H1 (cell line): ENCODE measurements at regions not wholly inside any gene's neighbourhood (a gene's known extent, or its start where the extent isn't known, plus 50 kb on each side); places are given as distances from the start of the nearest gene placed in this dataset.

Source experiments
- CTCF ChIA-PET: fragments of 300-600 bp; sonication (Branson Sonifier 250); formaldehyde crosslinking; loops from one replicate; lab custom pipeline; 2021; ENCODE audit not compliant: partially characterized antibody; lab: Charles Lee
- POLR2A ChIA-PET: fragments of 300-600 bp; sonication (Branson Sonifier 250); formaldehyde crosslinking; loops from one replicate; lab custom pipeline; 2021; ENCODE audit warnings: inconsistent platforms; ENCODE audit not compliant: partially characterized antibody; lab: Charles Lee
- DNase-seq, 2 experiments: peaks; one replicate each; pipeline versions ENCODE4 v3.0.0 to v3.0.0-alpha.2; 2010 to 2022; ENCODE audit warnings: low spot score in 2 of 2, low read depth in 1 of 2, mixed read lengths in 1 of 2
- FAIRE-seq: peaks from 2 replicates; lab custom pipeline; 2011; peaks lifted over from hg19 to GRCh38; lab: Jason Lieb, UNC
- H2AFZ ChIP-seq: 2 replicates; pipeline ENCODE4 v1.8.1; 2012; ENCODE audit warnings: low read length, inconsistent platforms
- H2AK5ac ChIP-seq: 2 replicates; pipeline ENCODE4 v1.6.1; 2013; ENCODE audit warnings: low read depth, low read length
- H2BK120ac ChIP-seq: replicated peaks from 2 replicates; pipeline ENCODE3; 2013; ENCODE audit warnings: low read depth, low read length, inconsistent platforms
- H2BK12ac ChIP-seq: 2 replicates; pipeline ENCODE4 v1.6.1; 2013; ENCODE audit warnings: low read depth, low read length
- H2BK15ac ChIP-seq: 2 replicates; pipeline ENCODE4 v1.6.1; 2013; ENCODE audit warnings: low read length
- H2BK20ac ChIP-seq: 2 replicates; pipeline ENCODE4 v1.6.1; 2013; ENCODE audit warnings: low read length
- H2BK5ac ChIP-seq: 2 replicates; pipeline ENCODE4 v1.6.1; 2013; ENCODE audit warnings: low read depth, low read length
- H3K14ac ChIP-seq: 2 replicates; pipeline ENCODE4 v1.6.1; 2013; ENCODE audit warnings: inconsistent platforms; ENCODE audit not compliant: insufficient read length
- H3K18ac ChIP-seq: 2 replicates; pipeline ENCODE4 v1.6.1; 2013; ENCODE audit warnings: low read length; ENCODE audit errors: extremely low read depth
- H3K23ac ChIP-seq: 2 replicates; pipeline ENCODE4 v1.6.1; 2013; ENCODE audit warnings: inconsistent platforms; ENCODE audit not compliant: insufficient read length
- H3K23me2 ChIP-seq: 2 replicates; pipeline ENCODE4 v1.6.1; 2013; ENCODE audit warnings: low read depth, low read length
- H3K27ac ChIP-seq: 2 replicates; pipeline ENCODE4 v1.6.1; 2011; ENCODE audit warnings: low read depth, low read length, inconsistent platforms
- H3K27me3 ChIP-seq, 4 experiments: replicated peaks in 1 of 4; 1 replicate in 1 of 4; 2 replicates in 3 of 4; pipeline versions ENCODE4 v1.6.1 to v1.8.1; 2011 to 2013; ENCODE audit warnings: low read length in 3 of 4, mild to moderate bottlenecking in 3 of 4, inconsistent platforms in 2 of 4, mixed read lengths in 2 of 4, moderate library complexity in 1 of 4; ENCODE audit not compliant: control insufficient read depth in 3 of 4, insufficient read depth in 3 of 4; ENCODE audit errors: extremely low read depth in 1 of 4
- H3K36me3 ChIP-seq, 4 experiments: 2 replicates each; pipeline versions ENCODE4 v1.6.1 to v1.8.1; 2011 to 2013; ENCODE audit warnings: mild to moderate bottlenecking in 4 of 4, low read length in 3 of 4, moderate library complexity in 2 of 4, control low read depth in 1 of 4, inconsistent platforms in 1 of 4; ENCODE audit not compliant: insufficient read depth in 4 of 4, control insufficient read depth in 2 of 4
- H3K4ac ChIP-seq: replicated peaks from 2 replicates; pipeline ENCODE3; 2013; ENCODE audit warnings: low read length, low read depth, mixed read lengths, inconsistent platforms; ENCODE audit not compliant: insufficient read length
- H3K4me1 ChIP-seq, 4 experiments: replicated peaks in 1 of 4; 1 replicate in 1 of 4; 2 replicates in 3 of 4; pipeline versions ENCODE4 v1.6.1 to v1.8.1; 2011 to 2013; ENCODE audit warnings: low read length in 3 of 4, inconsistent platforms in 2 of 4, mixed read lengths in 1 of 4; ENCODE audit not compliant: insufficient read depth in 4 of 4, control insufficient read depth in 3 of 4
- H3K4me2 ChIP-seq, 2 experiments: 2 replicates each; pipeline versions ENCODE4 v1.6.1 to v1.8.1; 2011 to 2013; ENCODE audit warnings: low read depth in 2 of 2, low read length in 2 of 2, control low read depth in 1 of 2, inconsistent platforms in 1 of 2, mild to moderate bottlenecking in 1 of 2; ENCODE audit not compliant: insufficient read depth in 1 of 2
- H3K4me3 ChIP-seq, 4 experiments: fragments of 200-600, 300-600 bp in 1 of 4; sonication (generic), shearing (Covaris generic), sonication (Bioruptor Twin) in 1 of 4; 2 replicates each; pipeline versions ENCODE4 v1.5.1 to v1.8.1; 2011 to 2016; ENCODE audit warnings: low read length in 4 of 4, low read depth in 3 of 4, control low read depth in 2 of 4, inconsistent platforms in 2 of 4, mild to moderate bottlenecking in 2 of 4, mixed read lengths in 1 of 4, moderate library complexity in 1 of 4; ENCODE audit not compliant: insufficient read depth in 2 of 4; ENCODE audit errors: extremely low read depth in 1 of 4
- H3K56ac ChIP-seq: replicated peaks from 2 replicates; pipeline ENCODE3; 2013; ENCODE audit warnings: low read depth, mild to moderate bottlenecking, mixed read lengths, low read length, inconsistent platforms; ENCODE audit not compliant: insufficient read length
- H3K79me1 ChIP-seq: 2 replicates; pipeline ENCODE4 v1.6.1; 2013; ENCODE audit warnings: low read depth, low read length, control low read depth
- H3K79me2 ChIP-seq, 2 experiments: 2 replicates each; pipeline versions ENCODE4 v1.6.1 to v1.8.1; 2012 to 2013; ENCODE audit warnings: low read length in 2 of 2, mild to moderate bottlenecking in 2 of 2, inconsistent platforms in 1 of 2; ENCODE audit not compliant: insufficient read depth in 2 of 2, control insufficient read depth in 1 of 2
- H3K9ac ChIP-seq, 4 experiments: replicated peaks in 1 of 4; 1 replicate in 1 of 4; 2 replicates in 3 of 4; pipeline versions ENCODE4 v1.6.1 to v1.8.1; 2011 to 2013; ENCODE audit warnings: low read depth in 3 of 4, low read length in 3 of 4, control low read depth in 2 of 4, mild to moderate bottlenecking in 2 of 4, moderate library complexity in 2 of 4, inconsistent platforms in 1 of 4; ENCODE audit errors: extremely low read depth in 1 of 4
- H3K9me3 ChIP-seq, 2 experiments: 2 replicates each; pipeline versions ENCODE4 v1.6.1 to v1.8.1; 2012 to 2013; ENCODE audit warnings: mild to moderate bottlenecking in 2 of 2, moderate library complexity in 2 of 2, control low read depth in 1 of 2, inconsistent platforms in 1 of 2, low read depth in 1 of 2, low read length in 1 of 2, mixed read lengths in 1 of 2; ENCODE audit not compliant: insufficient read depth in 2 of 2
- H4K20me1 ChIP-seq, 2 experiments: replicated peaks in 1 of 2; 2 replicates each; pipeline versions ENCODE3 to v1.8.1; 2011 to 2013; ENCODE audit warnings: inconsistent platforms in 2 of 2, low read length in 2 of 2, mild to moderate bottlenecking in 1 of 2; ENCODE audit not compliant: insufficient read depth in 2 of 2, control insufficient read depth in 1 of 2
- H4K5ac ChIP-seq: 2 replicates; pipeline ENCODE4 v1.6.1; 2013; ENCODE audit warnings: low read length, low read depth, mixed read lengths, inconsistent platforms; ENCODE audit not compliant: insufficient read length
- H4K8ac ChIP-seq: 2 replicates; pipeline ENCODE4 v1.8.0; 2013; ENCODE audit warnings: mild to moderate bottlenecking, moderate library complexity, low read length, inconsistent platforms; ENCODE audit not compliant: insufficient read depth; ENCODE audit errors: extremely low read depth
- H4K91ac ChIP-seq: replicated peaks from 2 replicates; pipeline ENCODE3; 2013; ENCODE audit warnings: low read length, mixed read lengths, inconsistent platforms; ENCODE audit not compliant: insufficient read length
- ATF3 ChIP-seq: IDR thresholded peaks from 2 replicates; pipeline ENCODE4 v1.6.1; 2011; ENCODE audit warnings: low read depth, mild to moderate bottlenecking, low read length; ENCODE audit not compliant: insufficient read depth
- WGBS, 2 experiments: shearing (Covaris generic) in 1 of 2; methylation state at CpG; one replicate each; pipeline versions ENCODE4 v1.1.6 to v1.1.7; 2013 to 2015; ENCODE audit warnings: low lambda C conversion rate in 2 of 2, mixed read lengths in 2 of 2, inconsistent platforms in 1 of 2, low coverage in 1 of 2, missing lambda C conversion rate in 1 of 2; ENCODE audit not compliant: insufficient replicate concordance in 2 of 2, insufficient coverage in 1 of 2, insufficient read length in 1 of 2; ENCODE audit errors: extremely low coverage in 1 of 2, missing lambda C conversion rate in 1 of 2; 5-methylcytosine and 5-hydroxymethylcytosine counted together

GRCh38 chr10:22783807-22784206, 69.4 kb upstream of the PIP4K2A start:
- no peak overlapping the region for H3K23ac ChIP-seq
- H2BK5ac ChIP-seq = no peak overlapping the region
- CTCF ChIA-PET = no interaction called here
- H3K18ac ChIP-seq = no peak overlapping the region
- H2AK5ac ChIP-seq = no peak overlapping the region
- POLR2A ChIA-PET = no interaction called here
- H3K79me1 ChIP-seq = no peaks in the 10 kb centered on the region
- no peak overlapping the region for H4K5ac ChIP-seq
- H3K4me1 ChIP-seq = no peaks in the 10 kb centered on the region
- H3K4me2 ChIP-seq = no peak overlapping the region
- H3K27me3 ChIP-seq = no peaks in the 10 kb centered on the region
- H3K9me3 ChIP-seq = no peaks in the 10 kb centered on the region
- H2AFZ ChIP-seq = no peak overlapping the region
- no peak overlapping the region for H3K14ac ChIP-seq
- no peaks in the 10 kb centered on the region for H3K79me2 ChIP-seq
- DNase-seq (no peak), FAIRE-seq (no peak)
- no peaks in the 10 kb centered on the region for H4K20me1 ChIP-seq
- H4K8ac ChIP-seq = no peak overlapping the region
- no peak for TF ChIP-seq ATF3
- H3K4ac ChIP-seq = no peak overlapping the region
- H3K56ac ChIP-seq = no peak overlapping the region
- no peak overlapping the region for H2BK120ac ChIP-seq
- no peak overlapping the region for H3K9ac ChIP-seq
- no peak overlapping the region for H3K27ac ChIP-seq
- H2BK20ac ChIP-seq = no peak overlapping the region
- no peak overlapping the region for H3K4me3 ChIP-seq
- H4K91ac ChIP-seq = no peak overlapping the region
- no peaks in the 10 kb centered on the region for H3K23me2 ChIP-seq
- 90% methylated on average over 3 of the region's 3 CpGs; no CpG with 5 or more reads in 1 of the 2 experiments for whole genome bisulfite sequencing, 2 experiments
- no peaks in the 10 kb centered on the region for H3K36me3 ChIP-seq
- H2BK12ac ChIP-seq = no peak overlapping the region
- no peak overlapping the region for H2BK15ac ChIP-seq
